ENCODE measurements at regions not wholly inside any gene's neighbourhood (a gene's known extent, or its start where the extent isn't known, plus 50 kb on each side); places are given as distances from the start of the nearest gene placed in this dataset.

GRCh38 chr3:10761583-10761982 lies 54.4 kb upstream of the SLC6A11 start:
- Histone ChIP-seq H3K79me2 (ENCODE audit: low read length) (no peaks in the 10 kb centered on the region), H3K9ac (ENCODE audit: low read length) (no peak overlapping the region), H3K9me3 (ENCODE audit: insufficient read depth, low read length) (no peaks in the 10 kb centered on the region), H4K20me1 (ENCODE audit: insufficient read depth, low read length) (no peaks in the 10 kb centered on the region), H2AFZ (ENCODE audit: low read depth, low read length) (no peak overlapping the region), H3K4me2 (ENCODE audit: low read length) (no peak overlapping the region), H3K4me3 (ENCODE audit: low read length) (no peak overlapping the region), H3K27ac (ENCODE audit: low read length) (no peak overlapping the region), H3K36me3 (replicated peaks; ENCODE audit: low read depth, low read length) (no peaks in the 10 kb centered on the region), H3K27me3 (ENCODE audit: low read depth, low read length) (no peaks in the 10 kb centered on the region), H3K4me1 (ENCODE audit: low read length) (no peaks in the 10 kb centered on the region)
- TF ChIP-seq EZH2phosphoT487 (IDR thresholded peaks at IDR 0.05; ENCODE audit: low read depth) (no peak), CTCF (IDR thresholded peaks at IDR 0.05; ENCODE audit: low read depth, low read length) (no peak)

GRCh38 chr3:10762116-10762515 lies 53.9 kb upstream of the SLC6A11 start:
- Histone ChIP-seq H3K9me3 (ENCODE audit: insufficient read depth, low read length) (no peaks in the 10 kb centered on the region), H3K27ac (ENCODE audit: low read length) (no peak overlapping the region), H3K4me3 (ENCODE audit: low read length) (no peak overlapping the region), H2AFZ (ENCODE audit: low read depth, low read length) (no peak overlapping the region), H3K4me1 (ENCODE audit: low read length) (no peaks in the 10 kb centered on the region), H3K9ac (ENCODE audit: low read length) (no peak overlapping the region), H3K36me3 (replicated peaks; ENCODE audit: low read depth, low read length) (no peaks in the 10 kb centered on the region), H3K79me2 (ENCODE audit: low read length) (no peaks in the 10 kb centered on the region), H3K4me2 (ENCODE audit: low read length) (no peak overlapping the region), H3K27me3 (ENCODE audit: low read depth, low read length) (no peaks in the 10 kb centered on the region), H4K20me1 (ENCODE audit: insufficient read depth, low read length) (no peaks in the 10 kb centered on the region)
- no peak for TF ChIP-seq EZH2phosphoT487 (IDR thresholded peaks at IDR 0.05; ENCODE audit: low read depth)
- no peak for TF ChIP-seq CTCF (IDR thresholded peaks at IDR 0.05; ENCODE audit: low read depth, low read length)

- no peak overlapping the region for H2AFZ ChIP-seq (ENCODE audit: low read depth, low read length)
- H3K79me2 ChIP-seq (ENCODE audit: low read length): no peaks in the 10 kb centered on the region
- H3K9ac ChIP-seq (ENCODE audit: low read length): no peak overlapping the region
- H3K4me2 ChIP-seq (ENCODE audit: low read length): no peak overlapping the region
- H3K27ac ChIP-seq (ENCODE audit: low read length): no peak overlapping the region
- H3K9me3 ChIP-seq (ENCODE audit: insufficient read depth, low read length): no peaks in the 10 kb centered on the region
- TF ChIP-seq EZH2phosphoT487 (IDR thresholded peaks at IDR 0.05; ENCODE audit: low read depth) (no peak), CTCF (IDR thresholded peaks at IDR 0.05; ENCODE audit: low read depth, low read length) (no peak)
- no peaks in the 10 kb centered on the region for H3K4me1 ChIP-seq (ENCODE audit: low read length)
- no peaks in the 10 kb centered on the region for H4K20me1 ChIP-seq (ENCODE audit: insufficient read depth, low read length)
- no peak overlapping the region for H3K4me3 ChIP-seq (ENCODE audit: low read length)
- no peaks in the 10 kb centered on the region for H3K27me3 ChIP-seq (ENCODE audit: low read depth, low read length)
- H3K36me3 ChIP-seq (replicated peaks; ENCODE audit: low read depth, low read length): no peaks in the 10 kb centered on the region
These were observed 53.3 kb upstream of the SLC6A11 start for GRCh38 chr3:10762611-10763247.

- Histone ChIP-seq H3K4me3 (ENCODE audit: low read length) (no peak overlapping the region), H3K4me2 (ENCODE audit: low read length) (no peak overlapping the region), H2AFZ (ENCODE audit: low read depth, low read length) (no peak overlapping the region), H3K36me3 (replicated peaks; ENCODE audit: low read depth, low read length) (no peaks in the 10 kb centered on the region), H3K27ac (ENCODE audit: low read length) (no peak overlapping the region), H4K20me1 (ENCODE audit: insufficient read depth, low read length) (no peaks in the 10 kb centered on the region), H3K9ac (ENCODE audit: low read length) (no peak overlapping the region), H3K4me1 (ENCODE audit: low read length) (no peaks in the 10 kb centered on the region), H3K27me3 (ENCODE audit: low read depth, low read length) (no peaks in the 10 kb centered on the region), H3K9me3 (ENCODE audit: insufficient read depth, low read length) (no peaks in the 10 kb centered on the region), H3K79me2 (ENCODE audit: low read length) (no peaks in the 10 kb centered on the region)
- TF ChIP-seq CTCF (IDR thresholded peaks at IDR 0.05; ENCODE audit: low read depth, low read length) (no peak), EZH2phosphoT487 (IDR thresholded peaks at IDR 0.05; ENCODE audit: low read depth) (no peak)
These were observed 52.8 kb upstream of the SLC6A11 start for GRCh38 chr3:10763248-10763620.

Data from OCI-LY3 (cell line).